Thyroid gland (tissue), 4 donors: ENCODE measurements at regions not wholly inside any gene's neighbourhood (a gene's known extent, or its start where the extent isn't known, plus 50 kb on each side); places are given as distances from the start of the nearest gene placed in this dataset.

ENCODE experiments used
- CTCF ChIP-seq, 6 experiments: fragments of 200-600 bp in 3 of 6; fragments of 450-650 bp in 3 of 6; sonication (generic) in 3 of 6; IDR thresholded peaks; one replicate each; pipeline ENCODE4 v1.5.1; 2016 to 2019; ENCODE audit warnings: antibody characterized with exemption in 6 of 6, mild to moderate bottlenecking in 2 of 6, inconsistent platforms in 1 of 6, moderate library complexity in 1 of 6
- POLR2A ChIP-seq, 2 donors: fragments of 450-650 bp; IDR thresholded peaks; one replicate each; pipeline ENCODE4 v1.6.1; 2017; ENCODE audit warnings: antibody characterized with exemption in 2 of 2, mild to moderate bottlenecking in 2 of 2, moderate library complexity in 1 of 2

GRCh38 chr6:90425161-90425641, 128.6 kb upstream of the BACH2 start:
- TF ChIP-seq CTCF (IDR thresholded peaks at IDR 0.05) (no peak), POLR2A (IDR thresholded peaks at IDR 0.05) (no peak)
